GM23338 (cell line): ENCODE measurements at regions not wholly inside any gene's neighbourhood (a gene's known extent, or its start where the extent isn't known, plus 50 kb on each side); places are given as distances from the start of the nearest gene placed in this dataset.

Experiments used
- CREB1 ChIP-seq: fragments of 250-450 bp; sonication (Bioruptor Pico); IDR thresholded peaks from 2 replicates; pipeline ENCODE4 v1.5.0; 2020; ENCODE audit warnings: low read depth, mild to moderate bottlenecking, moderate library complexity
- ETS1 ChIP-seq: IDR thresholded peaks from 2 replicates; pipeline ENCODE4 v1.6.1; 2016; ENCODE audit warnings: antibody characterized with exemption
- EZH2 ChIP-seq: fragments of 200-600 bp; sonication (generic); IDR thresholded peaks from one replicate; pipeline ENCODE4 v1.8.0; 2017; ENCODE audit warnings: antibody characterized with exemption, mild to moderate bottlenecking, low read depth; ENCODE audit not compliant: unreplicated experiment
- EZH2phosphoT487 ChIP-seq: fragments of 200-600 bp; sonication (generic); IDR thresholded peaks from one replicate; pipeline ENCODE4 v1.8.1; 2018; ENCODE audit warnings: antibody characterized with exemption; ENCODE audit not compliant: unreplicated experiment
- JUNB ChIP-seq: IDR thresholded peaks from one replicate; pipeline ENCODE4 v1.6.1; 2016; ENCODE audit warnings: antibody characterized with exemption; ENCODE audit not compliant: unreplicated experiment
- NANOG ChIP-seq: IDR thresholded peaks from 2 replicates; pipeline ENCODE4 v1.6.1; 2016; ENCODE audit warnings: antibody characterized with exemption, borderline replicate concordance
- POLR2AphosphoS5 ChIP-seq: IDR thresholded peaks from 2 replicates; pipeline ENCODE4 v1.6.1; 2016; ENCODE audit warnings: antibody characterized with exemption, low read depth
- REST ChIP-seq: IDR thresholded peaks from one replicate; pipeline ENCODE4 v1.6.1; 2018; ENCODE audit warnings: antibody characterized with exemption; ENCODE audit not compliant: unreplicated experiment
- ZNF114 ChIP-seq: fragments of 250-450 bp; sonication (Bioruptor Pico); IDR thresholded peaks from 2 replicates; pipeline ENCODE4 v1.5.0; 2020; ENCODE audit warnings: mild to moderate bottlenecking, moderate library complexity
- ZNF331 ChIP-seq: fragments of 250-450 bp; sonication (Bioruptor Pico); IDR thresholded peaks from 2 replicates; pipeline ENCODE4 v1.5.0; 2020; ENCODE audit warnings: low read depth, mild to moderate bottlenecking, moderate library complexity
- TF ChIP-seq, protein P1 (sequence below), 2 experiments: fragments of 200-600 bp in 1 of 2; sonication (generic) in 1 of 2; conservative IDR thresholded peaks; 2 replicates each; pipeline versions ENCODE4 v1.5.1 to v1.6.1; 2016 to 2017; ENCODE audit warnings: antibody characterized with exemption in 2 of 2, low read depth in 2 of 2, mild to moderate bottlenecking in 2 of 2, moderate library complexity in 1 of 2
- TF ChIP-seq, protein P2 (sequence below): fragments of 250-450 bp; sonication (Bioruptor Pico); IDR thresholded peaks from 2 replicates; pipeline ENCODE4 v1.5.0; 2020; ENCODE audit warnings: mild to moderate bottlenecking, moderate library complexity

DNA sequence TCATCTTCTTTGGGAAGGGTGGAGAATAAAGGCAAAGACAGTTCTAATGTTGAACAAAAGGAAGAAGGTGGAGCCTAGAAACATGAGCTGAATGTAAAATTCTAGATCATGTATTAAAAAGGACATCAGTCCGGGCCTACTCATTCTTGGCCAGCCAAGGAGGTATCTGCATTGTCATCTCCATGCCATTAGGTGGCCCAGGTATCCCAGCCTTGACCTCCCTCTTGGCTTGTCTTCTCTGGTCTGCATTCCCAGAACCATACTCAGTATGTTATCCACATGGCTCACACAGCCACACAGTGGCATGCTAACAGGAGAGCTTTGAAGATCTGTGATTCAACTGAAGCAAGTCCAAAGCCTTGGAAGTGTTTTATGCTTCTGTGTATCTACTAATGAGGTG lies 369.8 kb upstream of the KAZN start:
- TF ChIP-seq, protein P1, sequence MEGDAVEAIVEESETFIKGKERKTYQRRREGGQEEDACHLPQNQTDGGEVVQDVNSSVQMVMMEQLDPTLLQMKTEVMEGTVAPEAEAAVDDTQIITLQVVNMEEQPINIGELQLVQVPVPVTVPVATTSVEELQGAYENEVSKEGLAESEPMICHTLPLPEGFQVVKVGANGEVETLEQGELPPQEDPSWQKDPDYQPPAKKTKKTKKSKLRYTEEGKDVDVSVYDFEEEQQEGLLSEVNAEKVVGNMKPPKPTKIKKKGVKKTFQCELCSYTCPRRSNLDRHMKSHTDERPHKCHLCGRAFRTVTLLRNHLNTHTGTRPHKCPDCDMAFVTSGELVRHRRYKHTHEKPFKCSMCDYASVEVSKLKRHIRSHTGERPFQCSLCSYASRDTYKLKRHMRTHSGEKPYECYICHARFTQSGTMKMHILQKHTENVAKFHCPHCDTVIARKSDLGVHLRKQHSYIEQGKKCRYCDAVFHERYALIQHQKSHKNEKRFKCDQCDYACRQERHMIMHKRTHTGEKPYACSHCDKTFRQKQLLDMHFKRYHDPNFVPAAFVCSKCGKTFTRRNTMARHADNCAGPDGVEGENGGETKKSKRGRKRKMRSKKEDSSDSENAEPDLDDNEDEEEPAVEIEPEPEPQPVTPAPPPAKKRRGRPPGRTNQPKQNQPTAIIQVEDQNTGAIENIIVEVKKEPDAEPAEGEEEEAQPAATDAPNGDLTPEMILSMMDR (conservative IDR thresholded peaks at IDR 0.05; ENCODE audit: low read depth in 2 of 2), result no peak
- no peak for TF ChIP-seq POLR2AphosphoS5
- no peak for TF ChIP-seq EZH2phosphoT487
- TF ChIP-seq CREB1 (CRISPR knock-in tag), result no peak
- TF ChIP-seq EZH2, result no peak
- TF ChIP-seq REST, result no peak
- TF ChIP-seq ETS1, result no peak
- no peak for TF ChIP-seq NANOG
- no peak for TF ChIP-seq JUNB
- no peak for TF ChIP-seq ZNF114 (CRISPR knock-in tag)
- TF ChIP-seq ZNF331 (CRISPR knock-in tag), result no peak
- TF ChIP-seq, protein P2, sequence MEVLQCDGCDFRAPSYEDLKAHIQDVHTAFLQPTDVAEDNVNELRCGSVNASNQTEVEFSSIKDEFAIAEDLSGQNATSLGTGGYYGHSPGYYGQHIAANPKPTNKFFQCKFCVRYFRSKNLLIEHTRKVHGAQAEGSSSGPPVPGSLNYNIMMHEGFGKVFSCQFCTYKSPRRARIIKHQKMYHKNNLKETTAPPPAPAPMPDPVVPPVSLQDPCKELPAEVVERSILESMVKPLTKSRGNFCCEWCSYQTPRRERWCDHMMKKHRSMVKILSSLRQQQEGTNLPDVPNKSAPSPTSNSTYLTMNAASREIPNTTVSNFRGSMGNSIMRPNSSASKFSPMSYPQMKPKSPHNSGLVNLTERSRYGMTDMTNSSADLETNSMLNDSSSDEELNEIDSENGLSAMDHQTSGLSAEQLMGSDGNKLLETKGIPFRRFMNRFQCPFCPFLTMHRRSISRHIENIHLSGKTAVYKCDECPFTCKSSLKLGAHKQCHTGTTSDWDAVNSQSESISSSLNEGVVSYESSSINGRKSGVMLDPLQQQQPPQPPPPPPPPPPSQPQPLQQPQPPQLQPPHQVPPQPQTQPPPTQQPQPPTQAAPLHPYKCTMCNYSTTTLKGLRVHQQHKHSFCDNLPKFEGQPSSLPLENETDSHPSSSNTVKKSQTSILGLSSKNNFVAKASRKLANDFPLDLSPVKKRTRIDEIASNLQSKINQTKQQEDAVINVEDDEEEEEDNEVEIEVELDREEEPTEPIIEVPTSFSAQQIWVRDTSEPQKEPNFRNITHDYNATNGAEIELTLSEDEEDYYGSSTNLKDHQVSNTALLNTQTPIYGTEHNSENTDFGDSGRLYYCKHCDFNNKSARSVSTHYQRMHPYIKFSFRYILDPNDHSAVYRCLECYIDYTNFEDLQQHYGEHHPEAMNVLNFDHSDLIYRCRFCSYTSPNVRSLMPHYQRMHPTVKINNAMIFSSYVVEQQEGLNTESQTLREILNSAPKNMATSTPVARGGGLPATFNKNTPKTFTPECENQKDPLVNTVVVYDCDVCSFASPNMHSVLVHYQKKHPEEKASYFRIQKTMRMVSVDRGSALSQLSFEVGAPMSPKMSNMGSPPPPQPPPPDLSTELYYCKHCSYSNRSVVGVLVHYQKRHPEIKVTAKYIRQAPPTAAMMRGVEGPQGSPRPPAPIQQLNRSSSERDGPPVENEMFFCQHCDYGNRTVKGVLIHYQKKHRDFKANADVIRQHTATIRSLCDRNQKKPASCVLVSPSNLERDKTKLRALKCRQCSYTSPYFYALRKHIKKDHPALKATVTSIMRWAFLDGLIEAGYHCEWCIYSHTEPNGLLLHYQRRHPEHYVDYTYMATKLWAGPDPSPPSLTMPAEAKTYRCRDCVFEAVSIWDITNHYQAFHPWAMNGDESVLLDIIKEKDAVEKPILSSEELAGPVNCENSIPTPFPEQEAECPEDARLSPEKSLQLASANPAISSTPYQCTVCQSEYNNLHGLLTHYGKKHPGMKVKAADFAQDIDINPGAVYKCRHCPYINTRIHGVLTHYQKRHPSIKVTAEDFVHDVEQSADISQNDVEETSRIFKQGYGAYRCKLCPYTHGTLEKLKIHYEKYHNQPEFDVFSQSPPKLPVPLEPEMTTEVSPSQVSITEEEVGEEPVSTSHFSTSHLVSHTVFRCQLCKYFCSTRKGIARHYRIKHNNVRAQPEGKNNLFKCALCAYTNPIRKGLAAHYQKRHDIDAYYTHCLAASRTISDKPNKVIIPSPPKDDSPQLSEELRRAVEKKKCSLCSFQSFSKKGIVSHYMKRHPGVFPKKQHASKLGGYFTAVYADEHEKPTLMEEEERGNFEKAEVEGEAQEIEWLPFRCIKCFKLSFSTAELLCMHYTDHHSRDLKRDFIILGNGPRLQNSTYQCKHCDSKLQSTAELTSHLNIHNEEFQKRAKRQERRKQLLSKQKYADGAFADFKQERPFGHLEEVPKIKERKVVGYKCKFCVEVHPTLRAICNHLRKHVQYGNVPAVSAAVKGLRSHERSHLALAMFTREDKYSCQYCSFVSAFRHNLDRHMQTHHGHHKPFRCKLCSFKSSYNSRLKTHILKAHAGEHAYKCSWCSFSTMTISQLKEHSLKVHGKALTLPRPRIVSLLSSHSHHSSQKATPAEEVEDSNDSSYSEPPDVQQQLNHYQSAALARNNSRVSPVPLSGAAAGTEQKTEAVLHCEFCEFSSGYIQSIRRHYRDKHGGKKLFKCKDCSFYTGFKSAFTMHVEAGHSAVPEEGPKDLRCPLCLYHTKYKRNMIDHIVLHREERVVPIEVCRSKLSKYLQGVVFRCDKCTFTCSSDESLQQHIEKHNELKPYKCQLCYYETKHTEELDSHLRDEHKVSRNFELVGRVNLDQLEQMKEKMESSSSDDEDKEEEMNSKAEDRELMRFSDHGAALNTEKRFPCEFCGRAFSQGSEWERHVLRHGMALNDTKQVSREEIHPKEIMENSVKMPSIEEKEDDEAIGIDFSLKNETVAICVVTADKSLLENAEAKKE (CRISPR knock-in tag), result no peak
